ENCODE measurements at regions not wholly inside any gene's neighbourhood (a gene's known extent, or its start where the extent isn't known, plus 50 kb on each side); places are given as distances from the start of the nearest gene placed in this dataset.

DNA sequence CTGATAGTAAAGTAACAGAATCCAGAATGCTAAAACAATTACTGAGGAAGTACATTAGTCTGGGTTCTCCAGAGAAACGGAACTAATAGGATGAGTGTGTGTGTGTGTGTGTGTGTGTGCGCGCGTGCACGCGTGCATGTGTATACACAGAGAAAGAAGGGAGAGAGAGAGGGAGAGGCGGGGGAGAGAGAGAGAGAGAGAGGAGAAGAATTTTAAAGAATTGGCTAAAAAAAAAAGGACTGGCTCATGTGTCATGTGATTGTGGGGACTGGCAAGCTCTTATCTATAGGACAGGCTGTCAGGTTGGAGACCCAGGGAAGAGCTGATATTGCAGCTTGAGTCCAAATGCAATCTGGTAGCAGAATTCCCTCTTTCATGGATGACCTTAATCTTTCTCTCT is 976.2 kb upstream of the CDH2 start:
- intact Hi-C loops (cut with DNase I; ENCODE audit: low total_unique reads), result no loop called here
- no peak for DNase-seq (ENCODE audit: low spot score in 2 of 2)
- TF ChIP-seq, protein P1, sequence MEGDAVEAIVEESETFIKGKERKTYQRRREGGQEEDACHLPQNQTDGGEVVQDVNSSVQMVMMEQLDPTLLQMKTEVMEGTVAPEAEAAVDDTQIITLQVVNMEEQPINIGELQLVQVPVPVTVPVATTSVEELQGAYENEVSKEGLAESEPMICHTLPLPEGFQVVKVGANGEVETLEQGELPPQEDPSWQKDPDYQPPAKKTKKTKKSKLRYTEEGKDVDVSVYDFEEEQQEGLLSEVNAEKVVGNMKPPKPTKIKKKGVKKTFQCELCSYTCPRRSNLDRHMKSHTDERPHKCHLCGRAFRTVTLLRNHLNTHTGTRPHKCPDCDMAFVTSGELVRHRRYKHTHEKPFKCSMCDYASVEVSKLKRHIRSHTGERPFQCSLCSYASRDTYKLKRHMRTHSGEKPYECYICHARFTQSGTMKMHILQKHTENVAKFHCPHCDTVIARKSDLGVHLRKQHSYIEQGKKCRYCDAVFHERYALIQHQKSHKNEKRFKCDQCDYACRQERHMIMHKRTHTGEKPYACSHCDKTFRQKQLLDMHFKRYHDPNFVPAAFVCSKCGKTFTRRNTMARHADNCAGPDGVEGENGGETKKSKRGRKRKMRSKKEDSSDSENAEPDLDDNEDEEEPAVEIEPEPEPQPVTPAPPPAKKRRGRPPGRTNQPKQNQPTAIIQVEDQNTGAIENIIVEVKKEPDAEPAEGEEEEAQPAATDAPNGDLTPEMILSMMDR (IDR thresholded peaks at IDR 0.05), result no peak
- TF ChIP-seq POLR2A (IDR thresholded peaks at IDR 0.05), result no peak
- WGBS, 2 donors, result 56 to 62% methylated on average over 7 of the region's 7 CpGs
- H3K4me3 ChIP-seq (ENCODE audit: low read depth, poor library complexity, severe bottlenecking), result no peak overlapping the region

DNA sequence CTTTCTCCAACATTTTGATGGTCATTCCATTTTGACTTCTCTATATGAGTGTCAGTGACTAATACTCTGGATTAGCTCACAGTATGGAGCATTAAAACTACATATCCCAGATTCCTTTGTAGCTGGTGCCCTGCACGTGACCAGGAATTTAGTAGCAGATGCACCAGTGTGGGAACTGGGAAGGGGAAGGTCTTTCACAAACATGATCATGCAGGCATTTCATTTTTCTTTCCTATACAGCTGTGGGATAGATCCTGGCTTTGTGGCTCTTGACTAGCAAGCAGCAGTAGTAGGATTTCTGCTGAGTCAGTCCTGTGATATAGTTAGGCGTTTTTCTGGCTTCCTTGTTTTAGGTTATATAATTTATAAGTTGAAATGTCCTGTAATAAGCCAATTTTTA is 971.0 kb upstream of the CDH2 start:
- no peak for TF ChIP-seq POLR2A (IDR thresholded peaks at IDR 0.05)
- TF ChIP-seq, protein P1 (IDR thresholded peaks at IDR 0.05), result no peak
- no peak for DNase-seq (ENCODE audit: low spot score in 2 of 2)
- intact Hi-C loops (cut with DNase I; ENCODE audit: low total_unique reads), result no loop called here
- H3K4me3 ChIP-seq (ENCODE audit: low read depth, poor library complexity, severe bottlenecking), result no peak overlapping the region
- WGBS, 2 donors, result 15 to 21% methylated on average over 2 of the region's 2 CpGs

GRCh38 chr18:29146068-29146467 is 969.1 kb upstream of the CDH2 start:
- TF ChIP-seq POLR2A (IDR thresholded peaks at IDR 0.05), result no peak
- TF ChIP-seq, protein P1 (IDR thresholded peaks at IDR 0.05), result no peak
- intact Hi-C loops (cut with DNase I; ENCODE audit: low total_unique reads), result no loop called here
- WGBS, 2 donors, result 39 to 45% methylated on average over 4 of the region's 4 CpGs
- no peak for DNase-seq (ENCODE audit: low spot score in 2 of 2)
- H3K4me3 ChIP-seq (ENCODE audit: low read depth, poor library complexity, severe bottlenecking), result no peak overlapping the region

DNA sequence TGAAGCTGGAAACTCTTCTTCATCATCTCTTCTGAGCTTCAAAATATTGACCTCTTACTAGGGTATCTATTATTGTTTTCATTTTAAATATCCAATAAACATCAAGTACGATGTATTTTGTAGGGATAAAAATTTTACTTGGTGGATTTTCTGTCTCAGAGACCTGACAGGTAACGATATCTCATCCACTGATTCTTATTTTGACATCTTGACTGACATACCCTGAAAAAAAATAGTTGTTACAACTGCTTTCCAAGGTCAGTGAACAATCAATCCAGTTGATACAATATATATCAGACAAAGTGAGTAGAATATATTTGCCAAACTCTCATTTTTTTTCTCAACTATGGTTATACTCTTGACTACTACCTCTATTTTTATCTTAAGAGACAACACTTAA is 963.7 kb upstream of the CDH2 start:
- 81 to 96% methylated on average over 2 of the region's 2 CpGs for WGBS, 2 donors
- H3K4me3 ChIP-seq (ENCODE audit: low read depth, poor library complexity, severe bottlenecking), result no peak overlapping the region
- intact Hi-C loops (cut with DNase I; ENCODE audit: low total_unique reads), result no loop called here
- no peak for DNase-seq (ENCODE audit: low spot score in 2 of 2)
- no peak for TF ChIP-seq POLR2A (IDR thresholded peaks at IDR 0.05)
- TF ChIP-seq, protein P1 (IDR thresholded peaks at IDR 0.05), result no peak

- no peak for DNase-seq (ENCODE audit: low spot score in 2 of 2)
- intact Hi-C loops (cut with DNase I; ENCODE audit: low total_unique reads), result no loop called here
- WGBS, 2 donors, result 87 to 89% methylated on average over 1 of the region's 1 CpG
- H3K4me3 ChIP-seq (ENCODE audit: low read depth, poor library complexity, severe bottlenecking), result no peak overlapping the region
- TF ChIP-seq, protein P1 (IDR thresholded peaks at IDR 0.05), result no peak
- TF ChIP-seq POLR2A (IDR thresholded peaks at IDR 0.05), result no peak
Measured at GRCh38 chr18:29137773-29138495, 961.0 kb upstream of the CDH2 start.

Data from lower leg skin (tissue), 4 donors.